NCI-H345 (cell line): ENCODE measurements at regions not wholly inside any gene's neighbourhood (a gene's known extent, or its start where the extent isn't known, plus 50 kb on each side); places are given as distances from the start of the nearest gene placed in this dataset.

Source experiments
- DNase-seq: peaks from one replicate; lab custom pipeline; 2025; lab: John Stamatoyannopoulos, UW

- no peak for DNase-seq
Measured at GRCh38 chr4:35867057-35867456, 377.3 kb downstream of the ARAP2 start.

DNA sequence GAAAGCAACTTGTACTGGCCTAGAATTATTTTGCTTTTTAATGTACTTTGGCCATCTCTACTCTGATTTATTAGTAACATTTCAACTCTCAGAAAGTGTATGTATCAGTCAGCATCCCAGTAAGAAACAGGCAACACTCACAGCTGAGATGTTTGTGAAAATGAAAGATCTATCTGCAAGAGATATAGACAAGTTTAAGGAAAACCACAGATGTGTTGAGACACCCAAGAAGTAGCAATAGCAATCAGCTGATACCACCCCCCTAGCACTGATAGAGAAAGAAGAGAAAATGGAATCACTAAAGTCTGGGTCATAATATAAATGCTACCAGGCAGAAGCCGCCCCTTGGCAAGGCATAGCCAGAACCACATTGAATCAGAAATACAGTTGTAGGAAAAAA is 372.0 kb downstream of the ARAP2 start:
- DNase-seq = no peak

DNA sequence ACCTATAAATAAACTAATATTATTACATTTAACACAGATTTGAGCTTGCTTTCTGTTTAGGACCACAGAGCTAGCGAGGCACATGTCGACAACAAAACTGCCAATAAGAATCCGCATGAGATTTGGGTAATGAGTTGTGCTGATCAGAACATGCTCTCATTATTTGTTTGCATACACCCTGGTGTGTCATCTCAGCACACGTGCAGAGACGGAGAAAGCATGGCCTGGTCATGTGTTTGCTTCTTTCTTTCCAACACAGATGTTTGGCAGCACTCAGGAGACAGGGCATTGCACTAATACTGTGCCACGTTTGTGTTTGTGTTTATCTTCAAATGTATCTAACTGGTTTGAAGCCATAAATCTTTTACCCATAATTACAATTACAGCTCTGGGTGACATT is 364.8 kb downstream of the ARAP2 start:
- no peak for DNase-seq

GRCh38 chr4:35883108-35883507 is 361.2 kb downstream of the ARAP2 start:
- DNase-seq = no peak

DNA sequence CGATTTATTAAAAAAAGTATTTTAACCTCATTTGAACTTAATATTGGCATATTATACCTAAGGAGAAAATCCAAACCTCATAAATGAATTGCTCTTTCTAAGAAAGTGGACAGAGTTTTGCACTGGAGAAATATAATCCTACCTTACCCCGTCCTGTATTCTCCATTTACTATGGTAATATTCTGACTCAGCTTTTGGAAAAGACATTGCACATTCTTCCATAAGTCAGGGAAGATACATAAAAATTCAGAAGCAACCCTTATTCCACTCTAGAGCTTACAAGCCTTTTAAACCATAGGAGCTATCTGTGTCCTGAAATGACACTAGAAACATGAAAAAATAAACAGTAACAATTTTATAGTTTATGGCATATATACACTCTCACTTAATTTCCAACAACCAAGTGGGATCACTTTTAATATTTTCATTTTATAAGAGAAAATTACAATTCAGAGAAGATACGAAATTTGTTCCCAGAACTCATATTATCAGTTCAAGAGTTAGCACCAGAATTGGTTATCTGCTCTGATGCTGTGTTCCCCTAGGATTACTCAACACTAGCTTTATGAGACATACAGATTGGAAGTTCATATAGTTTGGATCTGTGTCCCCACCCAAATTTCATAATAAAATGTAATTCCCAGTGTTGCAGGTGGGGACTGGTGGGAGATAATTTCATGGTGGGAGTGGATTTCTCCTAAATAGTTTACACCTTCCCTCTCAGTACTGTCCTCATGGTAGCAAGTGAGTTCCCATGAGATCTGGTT is 359.4 kb downstream of the ARAP2 start:
- no peak for DNase-seq

DNA sequence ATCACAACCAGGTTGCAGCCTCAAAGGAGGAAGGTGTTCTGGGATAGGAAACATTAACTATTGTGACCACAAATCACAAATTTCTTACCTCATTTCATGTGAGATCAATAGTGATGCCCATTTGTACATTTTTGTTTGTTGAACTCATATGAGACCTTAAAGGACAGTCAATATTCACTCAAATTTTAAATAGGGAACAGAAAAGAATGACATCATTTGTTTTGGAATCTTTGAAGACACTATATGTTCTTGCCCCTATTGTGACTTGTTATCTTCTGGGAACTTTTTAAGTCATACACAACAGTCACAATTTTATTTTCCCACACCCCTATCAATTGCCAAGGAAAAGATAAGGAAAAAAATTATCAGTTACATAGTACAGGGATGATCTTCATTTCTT is 346.5 kb downstream of the ARAP2 start:
- no peak for DNase-seq

GRCh38 chr4:35900286-35901243 is 343.7 kb downstream of the ARAP2 start:
- DNase-seq = no peak

GRCh38 chr4:35912174-35912573 is 332.1 kb downstream of the ARAP2 start:
- DNase-seq = no peak

DNA sequence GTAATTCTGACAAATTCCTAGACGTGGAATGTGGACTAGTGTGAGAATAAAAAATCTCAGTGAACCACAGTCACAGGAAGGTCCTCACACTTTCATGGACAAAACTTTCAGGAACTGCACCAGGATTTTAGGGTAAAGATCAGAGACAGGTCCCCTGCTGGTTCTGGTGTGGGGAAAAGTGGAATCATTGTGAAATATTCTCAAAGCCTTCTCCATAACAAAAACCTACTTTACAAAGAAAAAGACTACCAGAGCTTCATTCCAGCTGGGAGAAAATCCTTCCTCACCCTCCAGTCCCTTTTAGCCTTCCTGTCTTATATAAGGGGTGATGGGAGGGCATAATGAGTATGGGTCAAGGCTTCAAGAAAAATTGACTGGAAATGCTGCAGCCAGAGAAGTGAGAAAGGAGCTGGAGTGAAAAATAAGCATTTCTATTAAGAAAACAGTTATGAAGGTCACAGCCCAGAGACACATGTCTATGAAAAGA is 325.8 kb downstream of the ARAP2 start:
- no peak for DNase-seq

DNA sequence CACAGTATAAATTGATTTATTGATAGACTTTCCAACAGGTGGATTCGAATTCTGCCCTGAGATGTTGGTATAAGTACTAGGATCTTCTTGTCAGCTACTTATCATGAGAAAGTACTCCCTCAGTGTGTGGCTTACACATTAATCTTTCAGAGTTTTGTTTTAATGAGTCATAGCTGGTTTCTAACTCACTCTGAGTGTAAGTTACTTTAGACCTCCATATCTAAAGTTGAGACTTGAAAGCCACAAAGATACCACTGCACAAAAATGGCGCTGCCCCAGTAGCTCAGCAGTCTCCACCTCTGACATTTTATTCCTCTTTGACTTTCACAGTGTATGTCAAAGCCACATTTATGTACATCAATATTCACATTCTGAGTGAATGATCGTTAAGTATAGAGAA is 318.5 kb downstream of the ARAP2 start:
- DNase-seq = no peak

- no peak for DNase-seq
Measured at GRCh38 chr4:35926788-35927187, 317.5 kb downstream of the ARAP2 start.

DNA sequence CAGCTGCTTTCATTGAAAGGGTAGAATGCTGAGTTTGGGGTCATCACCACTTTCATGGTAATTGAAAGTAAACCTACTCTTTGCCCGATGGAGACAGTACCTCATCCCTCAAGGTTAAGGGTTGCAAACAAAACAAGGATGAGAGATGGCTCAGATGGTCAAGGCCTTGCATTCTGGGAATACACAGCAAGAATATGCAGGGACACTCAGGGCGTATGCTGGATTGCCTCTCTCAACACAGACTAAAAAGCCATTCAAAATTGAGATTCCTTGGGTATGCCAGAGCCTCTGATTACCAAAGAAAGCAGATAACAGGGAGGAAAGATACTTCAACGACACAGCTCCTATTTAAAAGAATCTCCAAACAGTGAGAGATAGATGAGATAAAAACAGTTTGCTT is 310.4 kb downstream of the ARAP2 start:
- no peak for DNase-seq

- DNase-seq = peak; percentile 10
Measured at GRCh38 chr4:35934320-35934981, 309.9 kb downstream of the ARAP2 start.

DNA sequence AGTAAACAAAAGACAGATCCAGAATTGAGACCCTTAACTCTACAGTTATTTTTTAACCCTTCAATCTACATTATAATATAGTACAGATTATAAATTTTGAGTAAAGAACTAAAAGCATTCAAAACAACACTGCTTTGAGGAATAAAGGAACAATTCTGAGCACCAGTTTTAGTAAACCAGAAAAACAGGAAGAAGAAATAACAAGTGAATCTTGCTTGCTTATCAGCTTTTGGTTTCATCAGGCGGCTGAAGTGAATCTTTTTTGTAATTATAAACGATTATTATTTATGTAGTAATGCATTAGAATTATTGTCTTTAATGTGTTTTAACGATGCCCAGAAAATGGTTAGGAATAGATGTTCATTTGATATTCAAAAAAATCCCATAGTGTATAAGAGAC is 305.4 kb downstream of the ARAP2 start:
- no peak for DNase-seq

DNA sequence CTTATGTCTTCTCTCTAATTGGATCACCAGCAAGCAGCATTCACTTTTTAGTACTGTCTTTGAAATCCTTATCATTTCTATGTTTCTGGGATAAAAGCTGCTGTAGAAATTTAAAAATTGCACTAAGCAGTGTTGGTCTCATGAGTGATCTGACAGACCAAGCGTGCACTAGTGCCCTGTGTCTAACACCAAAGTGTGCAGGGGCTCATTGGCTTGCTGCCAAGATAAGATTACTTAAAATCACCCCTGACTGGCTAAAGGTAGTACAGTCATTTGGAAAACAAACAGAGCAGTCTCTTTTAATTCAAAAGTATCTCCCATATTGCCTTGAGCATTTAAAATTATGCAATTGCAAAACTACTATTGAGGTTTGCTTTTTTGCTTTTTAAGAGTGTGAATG is 304.6 kb downstream of the ARAP2 start:
- peak; percentile 11 for DNase-seq

DNA sequence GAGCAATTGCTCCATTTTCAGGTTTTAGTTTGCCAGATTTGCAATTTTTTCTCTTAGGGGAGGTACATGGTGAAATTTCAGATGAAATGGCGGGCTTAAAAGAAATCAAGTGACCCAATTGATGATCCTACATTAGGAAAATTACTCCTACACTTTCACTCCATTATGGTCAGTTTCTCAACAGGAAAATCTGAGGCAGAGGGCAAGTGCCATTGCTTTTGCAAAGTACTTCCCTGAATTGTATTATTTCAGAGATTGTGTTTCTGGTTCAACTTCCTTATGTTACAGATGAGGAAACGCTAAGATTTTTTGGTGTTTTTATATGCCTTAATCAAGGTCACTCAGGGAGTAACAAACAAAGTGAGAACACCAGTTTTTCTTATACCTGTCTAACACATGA is 302.2 kb downstream of the ARAP2 start:
- DNase-seq = no peak

GRCh38 chr4:35943606-35944005 is 300.7 kb downstream of the ARAP2 start:
- DNase-seq = no peak

- no peak for DNase-seq
Measured at GRCh38 chr4:35948171-35948570, 296.1 kb downstream of the ARAP2 start.

DNA sequence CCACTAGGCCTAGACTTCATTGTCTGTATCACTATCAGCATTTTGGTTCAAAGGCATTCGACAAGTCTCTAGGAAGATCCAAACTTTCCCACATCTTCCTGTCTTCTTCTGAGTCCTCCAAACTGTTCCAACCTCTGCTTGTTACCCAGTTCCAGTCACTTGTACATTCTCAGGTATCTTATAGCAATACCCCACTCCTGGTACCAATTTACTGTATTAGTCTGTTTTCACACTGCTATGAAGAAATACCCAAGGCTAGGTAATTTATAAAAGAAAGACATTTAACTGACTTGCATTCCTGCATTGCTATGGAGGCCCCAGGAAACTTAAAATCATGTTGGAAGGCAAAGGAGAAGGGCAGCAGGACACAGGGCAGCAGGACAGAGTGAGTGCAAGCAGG is 293.9 kb downstream of the ARAP2 start:
- DNase-seq = no peak

DNA sequence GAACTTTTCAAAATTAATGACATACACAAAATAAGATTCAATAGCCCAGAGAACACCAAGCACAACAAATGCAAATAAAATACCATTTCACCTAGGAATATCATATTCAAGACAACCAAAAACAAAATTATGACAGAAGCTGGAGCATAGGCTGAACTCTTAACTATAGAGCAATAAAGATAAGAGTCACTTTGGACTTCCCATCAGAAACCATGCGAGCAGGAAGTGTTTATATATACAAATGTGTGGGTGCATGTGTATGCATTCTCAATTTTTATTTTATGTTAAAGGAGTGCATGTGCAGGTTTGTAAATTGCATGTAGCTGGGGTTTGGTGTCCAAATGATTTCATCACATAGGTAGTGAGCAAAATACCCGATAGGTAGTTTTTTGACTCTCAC is 291.6 kb downstream of the ARAP2 start:
- no peak for DNase-seq

- DNase-seq = no peak
Measured at GRCh38 chr4:35963383-35963782, 280.9 kb downstream of the ARAP2 start.

DNA sequence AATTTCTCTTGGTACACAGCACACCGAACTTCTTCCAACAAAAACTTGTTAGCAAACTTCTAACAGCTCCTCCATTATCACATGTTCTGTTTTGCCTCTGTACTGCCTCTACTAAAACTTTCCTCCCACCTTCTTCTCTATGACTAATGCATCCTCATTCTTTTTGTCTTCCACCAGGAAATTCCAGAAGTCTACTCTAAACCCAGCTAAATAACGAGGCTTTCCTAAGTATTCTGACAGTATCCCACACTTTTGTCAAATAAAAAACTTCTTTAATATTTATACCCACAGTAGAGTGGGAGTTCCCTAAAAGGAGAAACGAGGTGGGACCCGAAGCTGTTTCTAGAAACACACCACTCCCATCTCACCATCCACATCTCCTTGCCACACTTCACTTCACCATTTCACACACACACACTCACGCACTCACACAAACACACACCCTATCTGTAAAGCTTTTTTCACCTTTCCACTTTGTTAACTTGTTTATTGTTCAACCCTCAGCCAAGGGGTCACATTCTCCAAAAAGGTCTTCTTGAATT is 280.3 kb downstream of the ARAP2 start:
- no peak for DNase-seq
